SK-N-SH treated with all-trans-retinoic acid at 6 μM for 48 hours (cell line): ENCODE measurements at regions not wholly inside any gene's neighbourhood (a gene's known extent, or its start where the extent isn't known, plus 50 kb on each side); places are given as distances from the start of the nearest gene placed in this dataset.
"Not testable (repeated sequence)": the region's sequence is repeated elsewhere in the genome, so short reads cannot be mapped to it uniquely, and the experiment has no call there.

Experiments
- ATAC-seq: fragments of 200-7000 bp; cut with Tn5 transposase; 3 replicates; pipeline ENCODE4 v1.9.1; 2020; ENCODE audit warnings: mild to moderate bottlenecking, moderate library complexity

DNA sequence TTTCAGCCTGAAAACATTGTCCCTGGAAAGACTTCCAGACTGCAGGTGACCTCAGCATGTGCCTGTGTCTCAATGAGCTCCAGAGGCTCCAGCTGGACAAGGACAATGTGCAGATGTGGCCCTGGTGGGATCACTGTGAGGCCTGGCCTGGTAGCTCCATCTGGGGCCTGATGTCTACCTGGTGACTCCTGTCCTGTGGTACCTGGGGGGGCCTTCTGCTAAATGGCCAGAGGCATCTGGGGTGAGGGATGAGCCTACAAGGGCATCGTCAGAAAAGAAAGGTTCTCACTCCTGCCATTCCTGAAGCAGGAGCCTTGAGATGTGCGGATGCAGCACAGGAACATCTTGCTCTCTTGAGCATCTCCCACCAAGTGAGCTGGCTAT, 1494.0 kb upstream of the TPTE start:
- ATAC-seq = not testable (repeated sequence)

- not testable (repeated sequence) for ATAC-seq
Measured at GRCh38 chr21:9028624-9029431, 1492.6 kb upstream of the TPTE start.

DNA sequence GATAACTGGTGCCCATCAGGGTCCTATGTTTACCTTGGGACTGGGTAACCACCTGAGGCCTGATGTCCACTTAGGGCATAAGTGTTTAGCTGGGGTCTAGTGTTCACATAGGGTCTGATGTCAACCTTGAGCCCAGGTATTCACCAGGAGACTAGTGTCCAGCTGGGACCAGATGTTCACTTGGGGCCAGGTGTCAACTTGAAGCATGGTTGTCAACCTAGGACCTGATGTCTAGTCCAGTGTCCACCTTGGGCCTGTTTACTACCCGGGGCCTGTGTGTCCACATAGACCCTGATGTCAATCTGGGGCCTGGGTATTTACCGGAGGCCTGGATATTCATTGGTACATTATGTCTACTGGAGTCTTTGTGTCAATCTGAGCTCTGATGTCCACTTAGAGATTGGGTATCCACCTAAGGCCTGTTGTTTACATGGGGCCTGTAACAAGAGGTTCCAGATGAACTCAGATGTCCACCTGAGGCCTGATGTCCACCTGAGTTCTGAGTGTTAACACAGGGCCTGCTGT, 1491.2 kb upstream of the TPTE start:
- not testable (repeated sequence) for ATAC-seq

- ATAC-seq = not testable (repeated sequence)
Measured at GRCh38 chr21:9031482-9032374, 1489.7 kb upstream of the TPTE start.

- not testable (repeated sequence) for ATAC-seq
Measured at GRCh38 chr21:9032547-9032946, 1488.8 kb upstream of the TPTE start.

GRCh38 chr21:9033295-9033694, 1488.1 kb upstream of the TPTE start:
- not testable (repeated sequence) for ATAC-seq

DNA sequence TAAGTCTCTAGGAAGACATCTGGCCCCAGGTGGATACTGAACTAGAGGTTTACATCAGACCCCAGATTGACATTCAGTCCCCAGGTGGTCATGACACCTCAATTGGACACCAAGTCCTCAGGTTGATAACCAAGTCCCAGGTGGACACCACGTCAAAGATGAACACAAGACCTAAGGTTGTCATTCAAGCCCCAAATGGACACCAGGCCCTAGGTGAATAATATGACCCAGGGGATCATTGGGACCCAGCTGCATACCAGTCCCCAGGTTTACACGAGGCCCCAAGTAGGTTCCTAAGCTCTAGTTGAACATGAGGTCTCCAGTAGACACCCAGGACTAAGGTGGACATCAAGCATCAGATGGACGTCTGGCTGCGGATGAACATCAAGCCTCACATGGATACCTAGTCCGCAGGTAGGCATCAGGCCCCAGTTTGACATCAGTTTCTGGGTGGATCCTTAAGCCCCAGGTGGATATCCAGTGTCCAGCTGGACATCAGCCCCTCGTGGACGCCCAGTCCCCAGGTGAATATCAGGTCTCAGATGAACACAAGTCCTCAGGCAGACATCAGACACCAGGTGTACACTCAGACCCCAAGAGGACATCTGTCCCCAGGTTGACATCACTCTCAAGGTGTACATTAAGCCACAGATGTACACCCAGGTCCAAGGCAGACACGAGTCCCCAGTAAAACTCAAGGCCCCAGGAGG, 1486.7 kb upstream of the TPTE start:
- ATAC-seq = not testable (repeated sequence)

- not testable (repeated sequence) for ATAC-seq
Measured at GRCh38 chr21:9035225-9035624, 1486.2 kb upstream of the TPTE start.

DNA sequence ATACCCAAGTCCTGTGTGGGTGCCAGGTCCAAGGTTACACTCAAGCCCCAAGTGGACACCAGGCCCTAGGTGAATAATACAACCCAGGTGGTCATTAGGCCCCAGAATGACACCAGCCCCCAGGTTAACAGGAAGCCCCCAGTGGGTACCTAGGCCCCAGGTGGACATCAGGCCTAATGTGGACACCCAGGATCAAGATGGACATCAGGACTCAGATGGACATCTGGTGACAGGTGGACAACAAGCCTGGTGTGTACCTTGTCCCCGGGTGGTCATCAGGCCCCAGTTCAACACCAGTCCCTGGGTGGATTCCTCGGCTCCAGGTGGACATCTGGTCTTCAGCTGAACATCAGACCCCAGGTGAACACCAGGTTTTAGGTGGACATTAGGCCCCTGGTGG, 1485.4 kb upstream of the TPTE start:
- ATAC-seq = not testable (repeated sequence)

GRCh38 chr21:9036966-9037587, 1484.3 kb upstream of the TPTE start:
- not testable (repeated sequence) for ATAC-seq

GRCh38 chr21:9037588-9038544, 1483.5 kb upstream of the TPTE start:
- ATAC-seq = not testable (repeated sequence)

DNA sequence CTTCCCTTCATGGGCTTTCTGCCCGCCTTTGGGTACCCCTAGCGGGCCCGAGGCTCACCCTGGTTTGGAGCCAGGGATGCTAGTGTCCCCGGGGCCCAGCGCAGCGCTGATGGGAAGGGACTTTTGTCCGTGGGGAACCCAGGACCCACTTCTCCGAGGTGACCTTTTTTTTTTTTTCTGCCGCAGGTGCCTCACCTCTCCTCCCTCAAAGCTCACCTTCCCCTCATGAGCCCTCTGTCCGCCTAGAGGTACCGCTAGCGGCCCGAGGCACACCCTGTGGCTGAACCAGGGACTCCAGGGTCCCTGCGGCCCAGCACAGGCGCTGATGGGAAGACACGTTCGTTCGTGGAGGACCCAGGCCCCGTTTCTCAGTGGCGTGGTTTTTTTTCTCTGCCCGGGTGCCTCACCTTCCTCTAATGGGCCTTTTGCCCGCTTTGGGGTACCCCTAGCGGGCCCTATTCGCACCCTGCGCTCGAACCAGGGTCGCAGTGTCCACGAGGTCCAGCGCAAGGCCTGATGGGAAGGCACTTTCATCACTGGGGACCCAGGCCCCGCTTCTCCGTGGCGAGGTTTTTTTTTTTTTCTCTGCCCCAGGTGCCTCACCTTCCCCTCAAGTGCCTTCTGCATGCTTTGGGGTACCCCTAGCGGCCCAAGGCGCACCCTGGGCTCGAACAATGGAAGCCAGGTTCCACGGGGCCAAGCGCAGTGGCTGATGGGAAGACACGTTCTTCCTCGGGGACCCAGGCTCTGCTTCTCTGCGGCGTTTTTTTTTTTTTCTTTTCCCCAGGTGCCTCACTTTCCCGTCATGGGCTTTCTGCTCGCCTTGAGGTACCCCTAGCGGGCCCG, 1481.6 kb upstream of the TPTE start:
- ATAC-seq = peak; percentile 70

DNA sequence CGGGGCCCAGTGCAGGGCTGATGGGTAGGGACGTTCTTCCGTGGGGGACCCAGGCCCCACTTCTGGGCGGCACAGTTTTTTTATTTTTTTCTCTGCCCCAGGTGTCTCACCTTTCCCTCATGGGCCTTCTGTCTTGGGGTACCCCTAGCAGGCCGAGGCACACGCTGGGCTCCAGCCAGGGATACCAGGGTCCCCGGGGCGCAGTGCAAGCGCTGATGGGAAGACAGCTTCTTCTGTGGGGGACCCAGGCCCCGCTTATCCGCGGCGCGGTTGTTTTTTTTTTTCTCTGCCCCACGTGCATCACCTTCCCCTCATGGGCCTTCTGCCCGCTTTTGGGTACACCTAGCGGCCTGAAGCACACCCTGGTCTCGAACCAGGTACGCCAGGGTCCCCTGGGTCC, 1481.0 kb upstream of the TPTE start:
- ATAC-seq = not testable (repeated sequence)

GRCh38 chr21:9041175-9041948, 1480.0 kb upstream of the TPTE start:
- not testable (repeated sequence) for ATAC-seq

- peak; percentile 89 for ATAC-seq
Measured at GRCh38 chr21:9043089-9043488, 1478.3 kb upstream of the TPTE start.

DNA sequence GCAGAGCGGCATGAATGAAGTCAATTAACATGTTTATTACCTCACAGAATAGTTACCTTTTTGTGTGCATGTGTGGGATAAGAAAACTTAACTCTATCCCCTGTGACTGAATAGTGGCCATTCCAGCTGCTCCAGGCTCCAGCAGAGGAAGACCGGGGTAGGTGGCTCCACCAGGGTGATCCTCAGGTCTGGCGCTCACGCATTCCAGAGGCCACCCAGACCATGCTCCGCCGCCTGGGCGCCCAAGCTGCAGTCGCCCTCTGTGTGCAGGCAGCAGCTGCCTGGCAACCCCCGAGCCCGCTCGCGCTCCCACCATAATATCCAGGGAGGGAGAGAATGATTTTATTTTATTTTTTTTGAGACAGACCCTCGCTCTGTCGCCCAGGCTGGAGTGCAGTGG, 1474.5 kb upstream of the TPTE start:
- ATAC-seq = not testable (repeated sequence)

GRCh38 chr21:9067515-9067914, 1453.9 kb upstream of the TPTE start:
- not testable (repeated sequence) for ATAC-seq

- ATAC-seq = not testable (repeated sequence)
Measured at GRCh38 chr21:9068622-9069021, 1452.8 kb upstream of the TPTE start.

- ATAC-seq = peak; percentile 78; the same call in 1 of the 3 replicates
Measured at GRCh38 chr21:9070703-9071102, 1450.7 kb upstream of the TPTE start.
